Limb (tissue), 2 donors: ENCODE measurements at regions not wholly inside any gene's neighbourhood (a gene's known extent, or its start where the extent isn't known, plus 50 kb on each side); places are given as distances from the start of the nearest gene placed in this dataset.

ENCODE experiments used
- DNase-seq, 2 donors: peaks; one replicate each; pipeline ENCODE4 v3.0.0-alpha.2; 2016; ENCODE audit errors: extremely low spot score in 2 of 2

DNA sequence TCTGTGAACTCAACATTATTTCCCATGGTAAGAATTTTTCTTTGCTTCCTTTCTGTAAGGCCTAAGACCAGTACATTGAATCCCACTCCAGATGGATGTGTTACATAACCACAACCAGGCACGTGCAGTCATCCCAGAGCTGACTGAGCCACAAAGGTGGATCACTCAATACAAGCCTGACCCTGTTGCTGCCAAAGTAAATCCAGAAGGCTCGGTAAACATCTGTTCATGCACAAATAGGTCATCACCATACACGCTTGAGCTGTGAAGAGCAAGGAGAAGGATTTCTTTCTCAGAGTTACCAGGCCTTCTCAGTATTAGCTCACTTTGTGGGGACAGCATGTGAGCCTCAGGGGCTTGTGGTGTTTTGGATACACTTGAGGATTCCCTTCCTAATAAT, 791.4 kb upstream of the FANCL start:
- DNase-seq, result no peak

DNA sequence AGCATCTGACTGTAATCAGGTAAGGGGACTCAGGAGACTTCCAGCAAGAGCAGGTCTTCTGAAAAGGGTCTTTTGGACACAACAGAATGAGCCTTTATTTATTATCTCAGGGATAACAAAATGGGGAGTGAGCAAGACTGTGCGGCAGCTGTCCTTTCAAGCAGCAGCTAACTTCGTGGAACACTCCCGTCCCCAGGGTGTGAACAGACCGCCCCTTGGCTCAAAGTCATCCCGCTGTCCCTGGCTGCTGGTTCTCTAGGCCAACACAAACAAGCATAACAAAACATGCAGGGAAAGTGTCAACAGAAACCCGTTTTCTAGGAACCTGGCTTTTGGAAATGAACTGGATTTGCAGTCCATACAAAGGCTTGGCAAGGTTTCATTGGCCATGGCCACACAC, 787.9 kb upstream of the FANCL start:
- no peak for DNase-seq

DNA sequence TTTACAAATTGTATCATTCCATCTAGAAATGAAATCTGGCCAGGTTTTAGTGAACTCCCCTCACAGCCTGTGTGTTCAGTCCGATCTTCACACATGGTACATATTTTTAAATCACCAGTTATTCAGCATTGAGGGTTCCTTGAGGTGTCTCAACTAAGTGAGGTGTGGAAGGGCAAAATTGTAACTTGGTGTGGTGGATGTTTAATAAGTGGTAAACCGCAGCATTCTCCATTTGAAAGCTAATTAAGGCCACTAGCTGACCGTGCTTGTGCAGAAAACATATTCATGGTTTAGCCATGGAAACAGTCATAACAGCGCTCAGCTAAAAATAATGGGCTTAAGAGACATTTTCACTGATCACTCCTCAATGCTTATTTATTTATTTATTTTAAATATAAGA, 786.2 kb upstream of the FANCL start:
- no peak for DNase-seq

DNA sequence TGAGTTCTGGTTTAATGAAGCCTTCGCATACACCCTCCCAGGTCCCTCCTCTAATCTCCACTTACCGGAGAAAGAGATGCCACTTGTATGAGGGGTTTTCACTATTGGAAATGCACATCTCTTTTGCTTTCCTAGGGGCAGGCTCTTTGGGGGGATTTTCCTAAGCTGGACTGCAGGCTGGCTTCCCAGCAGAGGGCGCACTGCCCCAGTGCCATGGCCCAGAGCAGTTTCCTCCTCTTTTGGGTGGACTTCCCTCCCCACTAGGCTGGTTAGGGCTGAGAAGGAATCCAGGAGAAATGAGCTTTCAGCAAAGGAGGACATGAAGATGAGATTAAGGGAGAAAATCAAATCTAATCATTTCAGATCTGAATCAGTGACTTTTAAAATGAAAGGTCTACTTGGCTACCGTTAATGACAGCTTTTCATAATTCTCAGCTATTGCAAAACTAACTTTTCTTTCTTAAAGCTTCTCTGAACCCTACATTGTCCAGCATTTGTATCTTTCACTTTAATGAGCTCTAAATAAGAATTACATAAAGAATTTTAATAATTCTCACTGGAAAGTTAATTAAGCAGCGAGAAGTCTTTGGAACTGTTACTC, 784.1 kb upstream of the FANCL start:
- DNase-seq, result peak; percentile 47 to 61

DNA sequence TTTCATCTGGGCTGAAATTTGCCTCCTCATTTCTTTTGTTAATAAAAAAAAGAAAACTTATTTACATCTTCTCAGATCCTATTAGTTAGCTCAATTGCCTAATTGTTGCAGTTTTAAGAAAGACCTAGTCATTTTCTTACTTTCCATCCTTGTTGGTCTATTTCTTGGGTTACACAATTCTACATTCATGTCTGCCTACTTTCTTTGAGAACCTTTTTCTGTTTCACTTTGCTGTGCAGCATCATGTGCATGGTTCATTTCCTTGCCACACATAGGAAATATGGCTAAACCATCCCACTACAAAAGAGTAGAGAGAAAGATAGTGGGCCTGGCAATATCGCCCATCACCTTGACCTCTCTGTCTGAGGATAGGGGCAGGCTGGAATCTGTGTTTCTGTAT, 780.7 kb upstream of the FANCL start:
- DNase-seq, result no peak

DNA sequence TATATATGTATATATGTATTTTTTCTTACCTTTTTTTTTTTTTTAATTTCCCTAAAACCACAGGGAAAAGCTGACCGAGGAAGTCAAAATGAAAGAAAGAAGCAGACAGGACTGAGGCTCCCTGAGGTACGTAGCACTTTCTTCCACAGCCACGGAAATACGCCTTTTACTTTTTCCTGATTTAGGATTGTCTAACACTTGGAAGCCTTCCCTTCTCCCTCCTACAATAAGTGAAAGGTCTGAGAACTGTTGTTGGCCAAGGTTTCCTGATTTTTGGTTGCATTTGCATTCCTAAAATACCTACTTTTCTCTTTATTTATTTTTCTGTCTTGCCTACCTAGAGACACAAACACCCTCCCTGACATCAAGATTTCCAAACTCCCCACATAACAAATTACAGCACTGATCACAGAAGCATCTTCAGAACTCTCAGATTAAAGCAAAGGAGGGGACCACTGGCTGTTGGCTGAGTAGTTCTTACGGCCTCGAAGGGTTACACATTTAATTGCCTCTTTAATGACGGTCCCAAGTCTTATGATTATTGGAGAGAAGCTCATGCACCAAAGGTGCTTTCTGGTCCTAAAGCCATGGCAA, 778.5 kb upstream of the FANCL start:
- no peak for DNase-seq

DNA sequence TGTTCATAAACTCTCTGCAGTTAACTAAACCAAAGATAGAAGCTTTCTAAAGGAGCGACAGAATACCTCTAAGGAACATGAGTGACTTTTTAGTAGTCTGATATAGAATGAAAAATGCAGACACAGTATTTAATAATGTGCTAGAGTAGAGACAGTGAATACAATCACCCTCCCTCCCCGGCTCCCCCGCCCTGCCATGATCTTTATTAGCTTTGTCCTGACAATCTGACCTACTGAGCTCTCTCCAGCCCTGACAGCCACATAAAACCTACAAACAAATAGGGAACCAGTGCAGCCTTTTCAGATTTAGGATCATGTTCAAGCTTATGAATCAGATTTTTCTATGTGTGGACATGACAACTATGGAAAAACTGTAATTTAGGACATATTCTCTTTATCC, 777.6 kb upstream of the FANCL start:
- no peak for DNase-seq

DNA sequence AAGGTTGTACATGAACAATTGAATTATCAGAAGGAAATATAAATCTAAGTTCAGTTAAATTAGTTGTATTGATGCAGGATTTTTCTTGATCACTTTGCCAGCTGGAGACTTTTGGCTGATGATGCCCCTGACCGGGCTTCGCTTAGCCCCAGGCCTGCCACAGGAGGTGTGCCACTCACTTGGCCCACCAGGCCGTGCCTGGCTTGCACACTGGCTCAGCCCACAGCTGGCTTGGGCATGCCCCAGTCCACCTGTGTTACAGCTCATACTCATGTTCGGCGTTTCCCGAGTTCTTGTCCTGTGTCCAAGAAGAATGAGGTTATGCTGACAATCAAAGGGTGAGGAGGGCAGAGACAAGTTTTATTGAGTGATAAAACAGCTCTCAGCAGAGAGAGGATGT, 773.9 kb upstream of the FANCL start:
- DNase-seq, result no peak

DNA sequence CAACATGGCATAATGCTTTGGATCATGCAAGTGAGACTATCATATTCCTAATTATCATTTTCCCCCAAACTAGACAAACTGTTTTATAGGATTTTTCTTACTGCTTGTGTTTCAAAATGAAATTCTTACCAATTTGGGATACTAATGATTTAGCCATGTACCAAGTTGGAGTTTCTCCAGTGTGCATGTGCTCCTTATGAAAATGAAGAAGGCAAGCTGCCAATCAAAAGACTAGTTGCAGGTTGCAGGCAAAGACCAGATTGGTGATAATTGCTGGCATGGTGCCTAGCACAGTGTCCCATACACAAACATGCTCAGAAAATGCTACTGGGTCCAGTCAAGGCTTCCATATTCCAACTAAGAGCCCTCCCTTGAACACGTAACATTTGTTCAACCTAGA, 771.8 kb upstream of the FANCL start:
- DNase-seq, result no peak

DNA sequence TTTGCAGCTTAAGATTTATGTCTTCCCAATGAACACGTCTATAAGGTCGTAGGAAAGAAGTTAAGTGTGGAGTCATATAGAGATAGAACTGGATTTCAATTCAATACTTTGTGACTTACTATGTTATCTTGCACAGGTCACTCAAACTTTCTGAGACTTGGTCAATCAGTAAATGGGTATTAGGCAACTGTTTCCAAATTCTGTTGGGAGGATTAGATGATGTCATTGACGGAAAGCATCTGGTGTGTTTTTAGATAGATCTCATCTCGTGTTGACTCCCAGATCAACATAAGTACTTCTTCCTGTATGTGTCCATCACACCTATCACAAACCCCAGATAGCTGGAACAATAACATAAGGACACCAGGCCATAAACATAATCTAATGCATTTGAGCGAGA, 771.1 kb upstream of the FANCL start:
- DNase-seq, result no peak

DNA sequence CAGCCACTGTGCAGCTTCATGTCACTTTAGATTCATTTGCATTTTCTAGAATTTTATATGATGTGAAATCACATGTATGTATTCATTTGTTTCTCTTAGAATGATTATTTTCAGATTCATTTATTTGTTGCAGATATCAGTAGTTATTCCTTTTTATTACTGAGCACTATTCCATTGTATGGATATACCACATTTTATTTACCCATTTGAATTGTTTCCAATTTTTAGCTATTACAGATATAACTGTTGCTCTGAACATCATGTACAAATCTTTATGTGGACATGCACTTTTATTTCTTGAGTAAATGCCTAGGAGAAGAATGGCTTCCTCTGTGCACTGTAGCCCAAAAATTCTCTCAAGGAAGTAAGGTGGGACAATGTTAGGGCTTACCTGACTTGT, 767.8 kb upstream of the FANCL start:
- DNase-seq, result no peak

DNA sequence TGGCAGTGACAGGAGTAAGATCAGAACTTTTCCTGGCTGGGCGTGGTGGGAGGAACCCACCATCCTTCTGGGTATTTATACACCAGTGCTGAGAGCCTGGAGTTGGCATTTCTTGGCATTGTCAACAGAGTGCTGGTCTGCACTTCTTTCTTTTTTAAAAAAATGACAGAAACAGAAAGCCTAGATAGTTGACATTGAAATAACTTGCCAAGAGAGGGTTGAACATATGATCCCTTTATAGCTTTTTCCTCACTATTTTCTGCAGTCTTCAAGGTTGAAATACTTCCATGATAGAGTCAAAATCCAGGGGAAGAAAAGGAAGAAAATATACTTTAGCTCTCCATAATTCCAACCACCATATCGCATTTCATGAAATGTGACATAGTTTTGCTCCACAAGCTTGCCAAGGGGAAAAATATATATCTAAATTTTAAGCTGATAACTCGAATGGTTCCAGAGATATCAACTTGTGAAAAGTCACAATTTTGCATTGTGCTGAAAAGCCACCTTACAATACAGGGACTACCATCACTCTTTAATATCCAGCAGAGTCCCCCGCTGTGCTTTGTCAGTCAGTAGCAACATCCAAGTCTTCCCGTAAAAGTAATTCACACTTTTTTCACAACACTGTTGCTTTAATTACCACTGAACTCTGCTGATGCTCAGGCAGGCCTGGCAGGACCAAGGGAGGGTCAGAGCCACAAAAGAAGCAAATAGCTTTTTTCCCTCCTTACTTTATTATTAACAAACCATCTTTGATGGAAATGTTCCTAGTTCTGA, 764.9 kb upstream of the FANCL start:
- DNase-seq, result no peak

DNA sequence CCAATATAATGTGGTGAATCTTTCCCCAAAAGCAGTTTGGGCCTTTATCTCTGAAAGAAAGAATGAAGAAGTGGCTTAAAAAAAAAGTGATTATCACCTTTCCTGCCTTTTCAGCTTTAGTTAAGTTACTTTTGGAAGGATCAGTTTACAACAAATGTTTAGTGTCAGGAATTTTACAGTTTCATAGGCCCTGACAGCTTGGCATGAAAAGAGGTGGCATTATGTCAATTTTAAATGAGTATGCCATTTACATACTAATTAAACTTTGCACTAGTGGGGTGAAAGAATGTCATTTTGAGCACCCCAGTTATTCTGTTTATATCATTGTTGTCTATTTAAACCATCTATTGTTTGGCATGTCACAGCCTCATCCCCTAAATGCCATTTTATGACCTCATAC, 763.5 kb upstream of the FANCL start:
- no peak for DNase-seq

DNA sequence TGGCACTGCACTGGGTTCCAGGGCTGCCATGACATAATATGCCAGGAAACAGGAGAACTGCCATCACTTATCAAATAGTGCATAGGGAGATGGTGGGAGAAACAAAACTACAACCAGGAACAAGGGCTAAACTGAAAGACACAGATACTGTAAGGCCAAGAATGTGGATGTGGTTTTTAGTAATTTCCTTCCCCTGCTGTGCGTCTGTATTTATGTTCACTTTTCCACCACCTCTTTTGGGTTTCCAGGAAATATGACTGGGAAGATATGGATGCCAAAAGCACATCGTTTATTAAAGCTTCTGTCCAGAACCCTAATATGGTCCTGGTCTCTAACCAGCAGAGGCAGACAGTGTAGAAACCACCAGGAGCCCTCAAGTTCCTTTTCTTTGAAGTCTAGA, 759.7 kb upstream of the FANCL start:
- DNase-seq, result no peak

DNA sequence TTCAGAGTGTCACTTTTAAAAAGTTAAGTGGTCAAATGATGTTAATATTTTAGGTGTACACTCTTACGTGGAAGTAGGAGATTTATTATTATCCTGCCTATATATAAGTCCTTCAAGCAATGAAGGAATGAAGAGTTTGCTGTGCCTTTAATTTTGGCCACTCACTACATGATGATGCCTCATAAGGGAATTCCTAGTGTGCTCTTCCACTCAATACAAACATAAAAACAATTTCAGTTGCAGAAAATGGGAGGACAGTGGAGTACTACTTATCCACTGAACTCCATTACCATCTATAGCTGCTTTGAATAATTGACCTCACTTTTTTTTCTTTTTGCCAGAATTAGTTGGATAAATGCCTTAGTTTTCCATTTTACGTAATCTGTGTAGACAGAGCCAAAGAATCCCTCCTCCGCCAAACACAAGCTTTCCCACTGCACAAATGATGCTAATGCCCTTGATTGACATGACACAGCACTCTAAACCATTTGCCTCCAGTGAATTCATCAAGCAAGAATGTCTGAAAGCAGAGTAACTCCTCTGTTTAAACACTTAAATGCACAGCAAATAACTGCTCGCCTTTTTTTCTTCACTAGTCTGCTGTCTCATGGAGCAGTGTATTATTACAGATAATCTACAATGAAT, 751.1 kb upstream of the FANCL start:
- peak in 1 of 2 donors; percentile 30 for DNase-seq

DNA sequence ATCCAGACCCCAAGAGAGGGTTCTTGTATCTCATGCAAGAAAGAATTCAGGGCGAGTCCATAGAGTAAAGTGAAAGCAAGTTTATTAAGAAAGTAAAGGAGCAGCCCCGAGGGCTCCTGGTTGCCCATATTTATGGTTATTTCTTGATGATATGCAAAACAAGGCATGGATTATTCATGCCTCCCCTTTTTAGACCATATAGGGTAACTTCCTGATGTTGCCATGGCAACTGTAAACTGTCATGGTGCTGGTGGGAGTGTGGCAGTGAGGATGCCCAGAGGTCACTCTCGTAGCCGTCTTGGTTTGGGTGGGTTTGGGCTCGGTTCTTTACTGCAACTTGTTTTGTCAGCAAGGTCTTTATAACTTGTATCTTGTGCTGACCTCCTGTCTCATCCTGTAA, 750.2 kb upstream of the FANCL start:
- DNase-seq, result no peak

DNA sequence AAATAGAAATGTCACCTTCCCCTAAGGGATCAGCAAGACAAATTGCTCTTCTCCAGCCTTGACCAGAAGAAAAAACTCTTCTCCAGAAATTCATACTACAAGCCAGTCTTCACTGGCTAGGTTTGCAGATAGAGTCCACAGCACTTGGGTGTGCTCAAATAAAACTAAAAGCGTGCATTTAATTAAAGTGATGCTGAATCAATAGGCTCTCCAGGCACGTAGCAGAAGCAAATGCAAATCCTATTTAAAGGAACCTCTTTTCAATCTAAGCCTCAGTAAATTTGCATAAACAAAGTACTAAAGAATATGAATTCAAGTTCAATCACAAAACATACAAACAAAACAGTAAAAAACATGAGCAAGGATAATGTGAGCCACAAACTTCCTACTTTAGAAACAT, 744.4 kb upstream of the FANCL start:
- no peak for DNase-seq

DNA sequence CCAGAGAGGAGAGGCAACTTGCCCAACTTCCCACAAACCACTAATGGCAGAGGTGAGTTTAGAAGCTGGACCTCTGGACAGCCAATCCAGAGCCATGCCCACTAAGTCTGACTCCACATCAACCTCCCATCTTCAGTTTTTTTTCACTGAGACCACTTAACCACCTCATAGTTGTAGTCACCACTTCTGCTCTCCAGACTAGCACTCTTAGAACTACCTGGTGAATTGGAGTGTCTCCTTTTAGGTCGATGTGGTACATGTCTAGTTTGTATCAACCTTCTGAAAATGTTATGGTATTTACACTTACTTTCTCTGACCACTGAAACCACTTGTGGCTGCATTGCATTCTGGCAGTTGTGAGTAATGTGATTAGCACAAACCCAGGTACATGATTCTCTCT, 743.6 kb upstream of the FANCL start:
- DNase-seq, result no peak

DNA sequence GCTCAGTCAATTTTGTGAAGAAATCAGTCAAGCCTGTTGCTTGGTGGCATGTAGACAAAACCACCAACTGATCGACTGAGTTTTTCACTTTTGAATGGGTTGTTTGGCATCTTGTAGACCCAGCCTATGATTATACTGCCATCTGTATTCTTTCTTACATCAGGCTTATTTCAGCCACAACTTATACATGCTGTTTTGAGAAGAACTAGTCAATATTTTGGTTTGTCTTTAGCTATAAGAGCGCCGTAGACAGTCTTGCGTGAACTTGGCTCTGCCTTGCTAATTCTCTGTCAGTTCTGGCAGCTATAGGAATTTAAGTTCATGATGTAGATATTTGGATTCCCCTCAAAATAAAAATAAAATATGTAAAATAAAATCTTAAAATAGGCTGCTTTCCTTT, 742.0 kb upstream of the FANCL start:
- no peak for DNase-seq

DNA sequence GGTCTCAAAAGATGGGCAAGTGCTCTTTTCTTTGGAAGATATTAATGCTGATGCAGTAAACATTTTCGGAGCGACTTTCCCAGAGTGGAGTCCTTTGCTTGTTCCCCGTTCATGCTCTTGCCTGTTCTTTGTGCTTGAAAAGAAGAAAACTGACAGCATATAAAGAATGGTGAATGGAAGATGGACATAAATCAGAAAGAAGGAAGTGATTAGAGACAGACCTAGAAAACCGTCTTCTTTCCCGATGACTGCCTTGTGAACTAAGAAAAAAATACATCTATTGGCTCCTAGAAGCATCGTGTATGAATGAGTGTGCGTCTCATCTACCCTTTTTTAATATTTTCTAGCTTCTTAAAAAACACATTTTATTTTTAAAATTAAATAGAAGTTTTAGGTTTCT, 740.1 kb upstream of the FANCL start:
- no peak for DNase-seq

DNA sequence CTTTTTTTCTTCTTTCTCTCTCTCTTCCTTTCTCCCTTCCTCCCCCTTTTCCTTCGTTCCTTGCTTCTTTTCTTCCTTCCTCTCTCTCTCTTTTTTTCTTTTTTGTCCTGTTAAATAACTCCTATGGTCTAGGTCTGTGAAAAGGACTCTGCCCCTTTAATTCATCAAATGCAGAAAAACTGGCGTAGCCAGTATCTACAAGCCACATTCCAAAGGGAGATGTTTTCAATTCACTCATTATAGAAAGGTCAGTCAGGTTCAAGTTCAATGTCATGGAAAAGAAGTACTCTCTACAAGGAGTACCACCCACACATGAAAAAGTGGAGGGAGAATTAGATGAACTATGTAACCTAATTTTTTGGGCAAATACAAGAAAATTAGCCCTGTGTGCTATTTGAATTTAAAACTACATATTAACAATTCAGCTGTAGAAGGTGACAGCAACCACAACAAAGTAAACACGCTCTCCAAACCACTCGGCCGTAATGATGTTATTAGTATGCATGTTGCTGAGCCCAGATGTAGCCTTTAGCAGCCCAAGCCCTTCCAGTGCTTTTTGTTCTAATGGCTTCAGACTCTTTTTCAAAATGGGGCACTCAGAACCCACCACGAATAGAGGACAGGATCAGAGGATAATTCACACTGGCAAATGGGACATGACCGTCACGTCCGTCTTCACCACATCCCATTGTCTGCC, 735.4 kb upstream of the FANCL start:
- DNase-seq, result no peak

DNA sequence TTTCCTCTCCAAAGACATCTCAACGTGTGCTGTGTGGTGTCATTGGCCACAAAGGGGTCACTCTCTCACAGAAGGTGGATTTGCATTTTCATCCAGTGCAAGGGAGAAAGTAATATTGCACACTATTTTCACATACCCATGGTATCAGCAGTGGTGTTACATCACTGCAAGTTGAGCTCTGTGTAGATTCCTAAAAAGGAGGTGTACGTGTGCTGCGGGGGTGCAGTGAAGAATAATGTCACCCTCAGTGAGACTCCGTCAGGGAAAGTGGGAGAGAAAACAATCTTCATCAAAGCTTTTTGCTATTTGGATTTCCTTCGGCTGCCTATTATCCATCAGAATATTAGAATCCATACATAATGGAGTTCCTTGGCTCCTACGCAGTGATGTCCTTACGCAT, 733.8 kb upstream of the FANCL start:
- DNase-seq, result no peak
